AG09309 (cell line): ENCODE measurements at regions not wholly inside any gene's neighbourhood (a gene's known extent, or its start where the extent isn't known, plus 50 kb on each side); places are given as distances from the start of the nearest gene placed in this dataset.
"Not testable (repeated sequence)": the region's sequence is repeated elsewhere in the genome, so short reads cannot be mapped to it uniquely, and the experiment has no call there.

Experiments used
- DNase-seq: peaks from one replicate; pipeline ENCODE4 v3.0.0-alpha.2; 2010; ENCODE audit warnings: low read depth
- H3K4me3 ChIP-seq: 2 replicates; pipeline ENCODE4 v1.5.1; 2011; ENCODE audit warnings: mild to moderate bottlenecking, low read depth, low read length, moderate library complexity; ENCODE audit not compliant: control insufficient read depth
- CTCF ChIP-seq: IDR thresholded peaks from 2 replicates; pipeline ENCODE4 v1.5.1; 2011; ENCODE audit warnings: mild to moderate bottlenecking, low read depth, low read length, inconsistent platforms; ENCODE audit not compliant: insufficient read depth, control insufficient read depth; ENCODE audit errors: missing control alignments

GRCh38 chr3:106355873-106356272 lies 487.1 kb upstream of the CBLB start:
- no peak for TF ChIP-seq CTCF
- no peak for DNase-seq

GRCh38 chr3:106359692-106360091 lies 490.9 kb upstream of the CBLB start:
- TF ChIP-seq CTCF, result no peak
- no peak overlapping the region for H3K4me3 ChIP-seq
- no peak for DNase-seq

More at GRCh38 chr3:106355873-106356272, 487.1 kb upstream of the CBLB start:
- H3K4me3 ChIP-seq, result no peak overlapping the region

DNA sequence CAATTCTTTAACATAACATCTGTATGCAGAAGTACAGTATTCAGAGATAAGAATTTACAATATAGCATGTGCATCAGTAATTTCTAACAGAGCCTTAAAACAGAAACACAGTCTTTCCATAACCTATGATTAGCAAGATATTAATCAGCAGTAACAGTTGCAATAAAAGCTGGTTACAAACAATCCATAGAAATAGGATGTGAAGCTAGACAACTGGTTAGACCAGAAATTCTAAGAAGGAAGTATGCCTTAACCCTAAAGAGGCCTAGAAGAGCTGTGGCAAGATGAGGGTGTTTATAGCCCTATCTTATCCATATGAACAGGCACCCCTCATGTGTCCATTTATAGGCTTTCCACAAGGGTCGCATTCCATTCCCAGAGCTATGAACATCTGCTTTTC lies 492.1 kb upstream of the CBLB start:
- not testable (repeated sequence) for DNase-seq, H3K4me3 ChIP-seq

DNA sequence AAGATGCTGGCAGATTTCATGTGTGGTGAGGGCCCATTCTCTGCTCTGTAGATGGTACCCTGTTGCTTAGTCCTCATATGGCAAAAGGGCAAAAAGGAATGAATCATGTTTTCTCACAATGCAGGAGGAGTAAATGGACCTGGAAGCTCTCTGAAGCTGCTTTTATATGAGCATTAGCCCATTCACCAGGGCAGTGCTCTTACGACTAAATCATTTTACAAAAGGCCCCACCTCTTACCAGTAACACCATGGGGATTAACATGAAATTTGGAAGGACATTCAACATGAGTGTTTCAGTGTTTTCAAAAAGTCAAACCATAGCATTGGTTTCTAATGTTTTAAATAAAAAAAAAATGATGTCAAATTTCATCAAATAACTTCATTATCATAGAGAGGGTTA lies 495.7 kb upstream of the CBLB start:
- TF ChIP-seq CTCF, result no peak
- DNase-seq, result no peak
- no peak overlapping the region for H3K4me3 ChIP-seq

DNA sequence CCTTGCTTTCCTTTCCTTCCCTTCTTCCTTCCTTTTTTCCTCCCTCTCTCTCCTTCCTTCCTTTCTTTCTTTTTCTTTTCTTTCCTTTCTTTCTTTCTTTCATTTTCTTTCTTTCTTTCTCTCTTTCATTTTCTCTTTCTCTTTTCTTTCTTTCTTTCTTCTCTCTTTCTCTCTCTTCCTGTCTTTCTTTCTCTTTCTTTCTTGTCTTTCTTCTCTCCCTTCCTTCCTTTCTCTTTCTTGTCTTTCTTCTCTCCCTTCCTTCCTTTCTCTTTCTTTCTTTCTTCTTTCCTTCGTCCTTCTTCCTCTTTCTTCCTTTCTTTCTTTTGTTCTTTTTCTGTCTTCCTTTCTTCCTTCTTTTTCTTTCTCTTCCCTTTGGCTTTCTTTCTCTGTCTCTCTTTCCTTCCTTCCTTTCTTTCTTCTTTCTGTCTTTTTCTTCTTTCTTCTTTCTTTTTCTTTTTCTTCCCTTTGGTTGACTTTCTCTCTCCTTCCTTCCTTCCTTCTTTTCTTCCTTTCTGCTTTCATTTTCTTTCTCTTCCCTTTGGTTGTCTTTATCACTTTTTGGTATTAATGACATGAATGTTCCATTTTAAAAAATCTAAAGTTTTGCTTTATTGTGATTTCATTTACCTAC lies 496.4 kb upstream of the CBLB start:
- no peak for DNase-seq
- TF ChIP-seq CTCF, result no peak
- H3K4me3 ChIP-seq, result no peak overlapping the region

DNA sequence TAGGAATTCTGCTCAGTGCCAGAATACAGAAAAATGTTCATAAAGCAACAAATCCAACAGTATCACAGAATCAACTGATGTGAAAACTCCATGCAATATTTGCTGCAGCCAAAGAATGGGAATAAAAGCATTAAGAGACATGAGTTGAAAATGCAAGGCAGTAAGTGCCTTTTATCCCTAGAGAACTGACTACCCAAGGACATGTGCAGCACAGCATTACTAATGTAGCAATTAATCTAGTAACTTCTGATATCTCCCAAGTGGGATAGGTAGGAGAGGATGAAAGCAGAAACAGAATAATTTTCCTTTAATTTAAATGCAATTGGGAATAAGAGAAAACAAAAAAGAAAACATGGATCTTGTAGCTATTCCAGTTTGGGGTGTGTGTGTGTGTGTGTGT lies 497.5 kb upstream of the CBLB start:
- H3K4me3 ChIP-seq, result no peak overlapping the region
- DNase-seq, result no peak
- no peak for TF ChIP-seq CTCF

DNA sequence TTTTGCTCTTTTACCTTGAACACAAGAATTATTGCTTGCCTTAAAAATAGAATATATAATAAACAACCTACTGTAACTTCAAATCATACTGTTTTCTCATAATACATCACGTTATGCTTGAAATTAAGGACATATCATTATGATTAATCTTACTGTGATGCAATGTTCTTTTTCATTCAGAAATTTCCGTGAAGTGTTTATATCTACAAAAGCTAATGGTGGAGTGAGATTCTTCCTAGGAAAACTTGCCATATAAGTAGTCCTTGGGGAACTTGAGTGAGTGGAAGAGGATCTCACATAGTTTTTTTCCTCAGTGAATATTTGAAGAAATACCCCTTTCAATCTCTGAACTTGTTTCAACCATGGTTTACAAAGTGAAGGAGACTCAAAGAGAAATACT lies 498.7 kb upstream of the CBLB start:
- no peak for DNase-seq

More for the DNA sequence above, 498.7 kb upstream of the CBLB start:
- no peak overlapping the region for H3K4me3 ChIP-seq
- no peak for TF ChIP-seq CTCF
